Lung (tissue), 11 donors: ENCODE measurements at regions not wholly inside any gene's neighbourhood (a gene's known extent, or its start where the extent isn't known, plus 50 kb on each side); places are given as distances from the start of the nearest gene placed in this dataset.

Experiments used
- ATAC-seq: fragments of 200-7000 bp; cut with Tn5 transposase; one replicate; pipeline ENCODE4 v1.9.1; 2020; ENCODE audit warnings: moderate number of reproducible peaks; ENCODE audit not compliant: insufficient read depth, low FRiP score
- DNase-seq, 3 donors: peaks; one replicate each; pipeline ENCODE4 v3.0.0-alpha.2; 2013 to 2017
- H3K27ac ChIP-seq, 2 donors: one replicate each; pipeline ENCODE4 v1.5.1; 2013; ENCODE audit warnings: mild to moderate bottlenecking in 2 of 2, moderate library complexity in 2 of 2, control low read depth in 1 of 2, inconsistent platforms in 1 of 2, low read depth in 1 of 2, low read length in 1 of 2
- H3K27me3 ChIP-seq, 3 donors: one replicate each; pipeline ENCODE4 v1.5.1; 2013; ENCODE audit warnings: low read length in 2 of 3; ENCODE audit not compliant: control insufficient read depth in 3 of 3, insufficient read depth in 3 of 3
- H3K36me3 ChIP-seq, 4 donors: one replicate each; pipeline ENCODE4 v1.5.1; 2013; ENCODE audit warnings: low read length in 4 of 4, mild to moderate bottlenecking in 1 of 4, moderate library complexity in 1 of 4; ENCODE audit not compliant: control insufficient read depth in 4 of 4, insufficient read depth in 4 of 4
- H3K4me1 ChIP-seq, 5 donors: one replicate each; pipeline ENCODE4 v1.5.1; 2013; ENCODE audit warnings: low read length in 5 of 5, mild to moderate bottlenecking in 2 of 5, moderate library complexity in 1 of 5; ENCODE audit not compliant: control insufficient read depth in 5 of 5, insufficient read depth in 5 of 5
- H3K4me3 ChIP-seq: one replicate; pipeline ENCODE4 v1.5.1; 2013; ENCODE audit warnings: mild to moderate bottlenecking, control low read depth, moderate library complexity
- H3K9ac ChIP-seq, 2 donors: one replicate each; pipeline ENCODE4 v1.5.1; 2013; ENCODE audit warnings: low read length in 2 of 2, control low read depth in 1 of 2; ENCODE audit not compliant: insufficient read depth in 1 of 2
- H3K9me3 ChIP-seq, 4 donors: one replicate each; pipeline ENCODE4 v1.5.1; 2013; ENCODE audit warnings: low read length in 3 of 4, mild to moderate bottlenecking in 1 of 4, moderate library complexity in 1 of 4; ENCODE audit not compliant: control insufficient read depth in 4 of 4, insufficient read depth in 3 of 4
- WGBS, 2 donors: extraction: QIAGEN DNeasy Blood & Tissue Kit; methylation state at CpG; one replicate each; pipeline ENCODE4 v1.1.7; 2013; 5-methylcytosine and 5-hydroxymethylcytosine counted together
- TF ChIP-seq, protein P1 (sequence below): IDR thresholded peaks from 2 replicates; pipeline ENCODE4 v1.5.1; 2012; ENCODE audit warnings: mild to moderate bottlenecking; ENCODE audit errors: control extremely low read depth, extremely low read depth
- donor health status: control.
- donor health status: control.
- donor health status: Bipolar disorder and iron deficiency.
- donor health status: healthy.
- donor health status: DM: yes; HTN: yes; CAD: no.

DNA sequence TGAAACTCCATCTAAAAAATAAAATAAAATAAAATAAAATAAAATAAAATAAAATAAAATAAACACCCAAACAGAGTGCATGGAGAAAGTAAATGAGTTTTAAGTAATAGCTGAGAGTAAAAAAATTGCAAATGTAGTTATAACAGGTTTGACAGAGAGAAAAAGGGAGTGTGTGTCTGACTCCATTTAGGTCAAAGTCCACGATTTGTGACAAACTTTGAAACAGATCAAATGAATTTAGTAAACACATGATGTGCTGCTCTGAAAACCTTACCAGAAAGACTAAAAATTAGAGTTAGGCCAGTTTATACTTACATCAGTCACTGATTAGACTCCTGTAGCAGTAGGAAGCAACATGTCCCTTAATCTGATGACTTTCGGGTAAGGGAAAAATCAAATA is 346.6 kb downstream of the PARP8 start:
- no peak overlapping the region for H3K9ac ChIP-seq
- TF ChIP-seq, protein P1, sequence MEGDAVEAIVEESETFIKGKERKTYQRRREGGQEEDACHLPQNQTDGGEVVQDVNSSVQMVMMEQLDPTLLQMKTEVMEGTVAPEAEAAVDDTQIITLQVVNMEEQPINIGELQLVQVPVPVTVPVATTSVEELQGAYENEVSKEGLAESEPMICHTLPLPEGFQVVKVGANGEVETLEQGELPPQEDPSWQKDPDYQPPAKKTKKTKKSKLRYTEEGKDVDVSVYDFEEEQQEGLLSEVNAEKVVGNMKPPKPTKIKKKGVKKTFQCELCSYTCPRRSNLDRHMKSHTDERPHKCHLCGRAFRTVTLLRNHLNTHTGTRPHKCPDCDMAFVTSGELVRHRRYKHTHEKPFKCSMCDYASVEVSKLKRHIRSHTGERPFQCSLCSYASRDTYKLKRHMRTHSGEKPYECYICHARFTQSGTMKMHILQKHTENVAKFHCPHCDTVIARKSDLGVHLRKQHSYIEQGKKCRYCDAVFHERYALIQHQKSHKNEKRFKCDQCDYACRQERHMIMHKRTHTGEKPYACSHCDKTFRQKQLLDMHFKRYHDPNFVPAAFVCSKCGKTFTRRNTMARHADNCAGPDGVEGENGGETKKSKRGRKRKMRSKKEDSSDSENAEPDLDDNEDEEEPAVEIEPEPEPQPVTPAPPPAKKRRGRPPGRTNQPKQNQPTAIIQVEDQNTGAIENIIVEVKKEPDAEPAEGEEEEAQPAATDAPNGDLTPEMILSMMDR = no peak
- 85 to 91% methylated on average over 2 of the region's 2 CpGs for WGBS, 2 donors
- H3K27ac ChIP-seq = no peak overlapping the region
- H3K36me3 ChIP-seq = no peaks in the 10 kb centered on the region
- H3K4me1 ChIP-seq = no peaks in the 10 kb centered on the region
- ATAC-seq (no peak), DNase-seq (no peak)
- H3K4me3 ChIP-seq = no peak overlapping the region
- no peaks in the 10 kb centered on the region for H3K9me3 ChIP-seq
- no peaks in the 10 kb centered on the region for H3K27me3 ChIP-seq

DNA sequence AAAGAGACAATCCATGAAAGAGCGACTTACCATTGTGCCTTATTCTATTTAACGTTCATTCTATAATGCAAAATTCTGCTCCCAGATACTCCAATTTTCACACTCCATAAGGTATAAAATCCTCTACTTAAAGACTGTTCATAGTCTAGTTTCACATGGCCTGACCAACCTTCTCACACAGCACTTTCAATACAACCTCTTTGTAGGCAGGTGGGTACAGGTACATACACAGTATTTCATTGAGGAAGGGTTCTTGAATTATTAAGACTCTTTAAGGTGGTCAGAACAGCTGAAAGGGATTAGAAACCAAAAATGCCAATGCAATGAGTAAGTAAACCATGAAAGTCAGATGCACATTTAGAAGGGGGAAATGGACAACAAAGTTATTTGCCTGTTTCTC is 352.0 kb downstream of the PARP8 start:
- H3K4me1 ChIP-seq = no peaks in the 10 kb centered on the region
- DNase-seq (no peak), ATAC-seq (no peak)
- H3K4me3 ChIP-seq = no peak overlapping the region
- TF ChIP-seq, protein P1 = no peak
- WGBS, 2 donors = 97 to 99% methylated on average over 2 of the region's 2 CpGs
- no peaks in the 10 kb centered on the region for H3K9me3 ChIP-seq
- H3K36me3 ChIP-seq = no peaks in the 10 kb centered on the region
- no peak overlapping the region for H3K9ac ChIP-seq
- H3K27me3 ChIP-seq = no peaks in the 10 kb centered on the region
- no peak overlapping the region for H3K27ac ChIP-seq

DNA sequence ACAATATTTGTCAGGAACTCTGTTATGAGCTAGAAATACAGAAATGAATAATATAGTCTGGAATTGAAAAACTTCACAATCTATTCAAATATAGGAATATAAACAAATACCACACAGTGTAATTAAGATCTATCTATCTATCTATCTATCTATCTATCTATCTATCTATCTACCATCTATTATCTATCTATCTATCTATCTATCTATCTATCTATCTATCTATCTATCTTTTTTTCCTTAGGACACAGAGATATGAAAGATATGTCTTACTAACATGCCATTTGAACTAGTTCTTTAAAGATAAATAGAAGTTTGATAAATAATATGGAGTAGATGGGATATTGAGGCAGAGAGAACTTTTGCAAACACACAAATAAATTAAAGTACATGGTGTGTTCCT is 357.8 kb downstream of the PARP8 start:
- Histone ChIP-seq H3K27me3 (no peaks in the 10 kb centered on the region), H3K9ac (no peak overlapping the region), H3K4me1 (peaks cover 0 to 2% (median 0%) of the 10 kb centered on the region in 5 donors), H3K27ac (no peak overlapping the region), H3K4me3 (no peak overlapping the region), H3K36me3 (no peaks in the 10 kb centered on the region), H3K9me3 (no peaks in the 10 kb centered on the region)
- TF ChIP-seq, protein P1 = no peak
- no peak for ATAC-seq
- no peak for DNase-seq

DNA sequence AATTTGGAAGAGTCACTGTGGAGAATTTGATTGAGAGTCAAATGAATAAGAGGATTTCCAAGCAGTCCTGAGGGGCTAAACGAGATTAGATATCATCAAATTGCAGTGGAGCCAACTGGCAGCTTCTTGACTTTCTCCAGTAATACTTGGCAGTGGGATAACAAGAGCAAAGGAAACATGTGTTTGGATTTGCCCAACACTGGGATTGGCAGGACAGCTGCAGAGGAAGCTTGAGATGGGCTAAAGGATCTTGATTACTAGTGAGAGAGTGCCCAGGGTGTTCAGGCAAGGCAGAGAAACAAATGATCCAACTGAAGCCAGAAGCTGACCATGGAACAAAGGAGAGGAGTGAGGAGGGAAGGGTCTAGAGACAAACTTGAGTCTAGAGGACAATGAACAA is 356.0 kb upstream of the ISL1 start:
- Histone ChIP-seq H3K4me1 (peaks cover 0 to 2% (median 0%) of the 10 kb centered on the region in 5 donors), H3K27me3 (no peaks in the 10 kb centered on the region), H3K36me3 (no peaks in the 10 kb centered on the region), H3K9me3 (no peaks in the 10 kb centered on the region), H3K9ac (no peak overlapping the region), H3K4me3 (no peak overlapping the region), H3K27ac (no peak overlapping the region)
- TF ChIP-seq, protein P1 = no peak
- no peak for ATAC-seq
- 35 to 52% methylated on average over 1 of the region's 1 CpG for WGBS, 2 donors
- no peak for DNase-seq
